ENCODE measurements at regions not wholly inside any gene's neighbourhood (a gene's known extent, or its start where the extent isn't known, plus 50 kb on each side); places are given as distances from the start of the nearest gene placed in this dataset.

DNA sequence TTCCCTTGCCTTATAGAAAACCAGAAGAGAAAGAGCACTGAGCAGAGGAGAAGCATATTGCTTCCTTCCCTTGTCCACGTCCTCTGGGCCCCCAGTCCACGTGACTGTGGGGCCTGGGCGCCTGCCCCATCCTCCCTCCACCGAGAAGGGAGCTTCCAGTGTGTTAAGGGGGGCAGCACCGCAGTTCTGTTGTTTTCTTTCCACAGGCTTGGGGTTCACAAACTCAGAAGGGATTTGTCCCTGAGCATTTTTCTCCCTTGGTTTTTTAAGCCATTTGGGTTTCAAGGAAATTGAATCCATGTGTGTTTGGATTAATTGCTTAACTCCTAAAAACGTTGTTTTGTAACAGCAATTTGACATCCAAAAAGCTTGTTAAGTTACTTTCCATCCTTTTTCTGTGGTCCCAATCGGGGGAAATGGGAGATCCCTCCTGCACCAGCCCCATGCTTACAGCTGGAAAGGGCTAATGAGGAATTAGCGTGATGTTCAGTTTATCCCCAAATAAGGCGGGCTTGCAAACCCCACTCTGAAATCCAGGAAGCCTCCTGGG lies 347.5 kb upstream of the TNRC6C start (continued):
- TF ChIP-seq SP3 (tag by site-specific recombination; IDR thresholded peaks at IDR 0.05) (no peak), ZBTB21 (tag by site-specific recombination; IDR thresholded peaks at IDR 0.05) (no peak), ZNF184 (tag by site-specific recombination; IDR thresholded peaks at IDR 0.05) (no peak), ZNF529 (tag by site-specific recombination; IDR thresholded peaks at IDR 0.05; ENCODE audit: insufficient replicate concordance) (no peak), ZNF792 (tag by site-specific recombination; IDR thresholded peaks at IDR 0.05) (no peak), ZNF600 (tag by site-specific recombination; IDR thresholded peaks at IDR 0.05) (no peak), ZNF629 (tag by site-specific recombination; IDR thresholded peaks at IDR 0.05) (no peak), ZNF350 (tag by site-specific recombination; IDR thresholded peaks at IDR 0.05) (no peak), ZNF561 (tag by site-specific recombination; IDR thresholded peaks at IDR 0.05; ENCODE audit: borderline replicate concordance) (no peak), ZNF10 (tag by site-specific recombination; IDR thresholded peaks at IDR 0.05) (no peak), GLI2 (tag by site-specific recombination; IDR thresholded peaks at IDR 0.05; ENCODE audit: borderline replicate concordance, low read depth) (no peak)
- TF ChIP-seq, protein P1, sequence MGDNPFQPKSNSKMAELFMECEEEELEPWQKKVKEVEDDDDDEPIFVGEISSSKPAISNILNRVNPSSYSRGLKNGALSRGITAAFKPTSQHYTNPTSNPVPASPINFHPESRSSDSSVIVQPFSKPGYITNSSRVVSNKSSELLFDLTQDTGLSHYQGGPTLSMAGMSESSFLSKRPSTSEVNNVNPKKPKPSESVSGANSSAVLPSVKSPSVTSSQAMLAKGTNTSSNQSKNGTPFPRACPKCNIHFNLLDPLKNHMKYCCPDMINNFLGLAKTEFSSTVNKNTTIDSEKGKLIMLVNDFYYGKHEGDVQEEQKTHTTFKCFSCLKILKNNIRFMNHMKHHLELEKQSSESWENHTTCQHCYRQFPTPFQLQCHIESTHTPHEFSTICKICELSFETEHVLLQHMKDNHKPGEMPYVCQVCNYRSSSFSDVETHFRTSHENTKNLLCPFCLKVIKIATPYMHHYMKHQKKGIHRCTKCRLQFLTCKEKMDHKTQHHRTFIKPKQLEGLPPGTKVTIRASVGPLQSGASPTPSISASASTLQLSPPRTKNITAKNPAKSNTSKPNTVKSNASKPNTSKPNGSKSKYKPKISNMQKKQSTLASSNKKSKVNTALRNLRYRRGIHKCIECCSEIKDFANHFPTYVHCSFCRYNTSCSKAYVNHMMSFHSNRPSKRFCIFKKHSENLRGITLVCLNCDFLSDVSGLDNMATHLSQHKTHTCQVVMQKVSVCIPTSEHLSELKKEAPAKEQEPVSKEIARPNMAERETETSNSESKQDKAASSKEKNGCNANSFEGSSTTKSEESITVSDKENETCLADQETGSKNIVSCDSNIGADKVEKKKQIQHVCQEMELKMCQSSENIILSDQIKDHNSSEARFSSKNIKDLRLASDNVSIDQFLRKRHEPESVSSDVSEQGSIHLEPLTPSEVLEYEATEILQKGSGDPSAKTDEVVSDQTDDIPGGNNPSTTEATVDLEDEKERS (tag by site-specific recombination; IDR thresholded peaks at IDR 0.05): no peak
- TF ChIP-seq, protein P2, sequence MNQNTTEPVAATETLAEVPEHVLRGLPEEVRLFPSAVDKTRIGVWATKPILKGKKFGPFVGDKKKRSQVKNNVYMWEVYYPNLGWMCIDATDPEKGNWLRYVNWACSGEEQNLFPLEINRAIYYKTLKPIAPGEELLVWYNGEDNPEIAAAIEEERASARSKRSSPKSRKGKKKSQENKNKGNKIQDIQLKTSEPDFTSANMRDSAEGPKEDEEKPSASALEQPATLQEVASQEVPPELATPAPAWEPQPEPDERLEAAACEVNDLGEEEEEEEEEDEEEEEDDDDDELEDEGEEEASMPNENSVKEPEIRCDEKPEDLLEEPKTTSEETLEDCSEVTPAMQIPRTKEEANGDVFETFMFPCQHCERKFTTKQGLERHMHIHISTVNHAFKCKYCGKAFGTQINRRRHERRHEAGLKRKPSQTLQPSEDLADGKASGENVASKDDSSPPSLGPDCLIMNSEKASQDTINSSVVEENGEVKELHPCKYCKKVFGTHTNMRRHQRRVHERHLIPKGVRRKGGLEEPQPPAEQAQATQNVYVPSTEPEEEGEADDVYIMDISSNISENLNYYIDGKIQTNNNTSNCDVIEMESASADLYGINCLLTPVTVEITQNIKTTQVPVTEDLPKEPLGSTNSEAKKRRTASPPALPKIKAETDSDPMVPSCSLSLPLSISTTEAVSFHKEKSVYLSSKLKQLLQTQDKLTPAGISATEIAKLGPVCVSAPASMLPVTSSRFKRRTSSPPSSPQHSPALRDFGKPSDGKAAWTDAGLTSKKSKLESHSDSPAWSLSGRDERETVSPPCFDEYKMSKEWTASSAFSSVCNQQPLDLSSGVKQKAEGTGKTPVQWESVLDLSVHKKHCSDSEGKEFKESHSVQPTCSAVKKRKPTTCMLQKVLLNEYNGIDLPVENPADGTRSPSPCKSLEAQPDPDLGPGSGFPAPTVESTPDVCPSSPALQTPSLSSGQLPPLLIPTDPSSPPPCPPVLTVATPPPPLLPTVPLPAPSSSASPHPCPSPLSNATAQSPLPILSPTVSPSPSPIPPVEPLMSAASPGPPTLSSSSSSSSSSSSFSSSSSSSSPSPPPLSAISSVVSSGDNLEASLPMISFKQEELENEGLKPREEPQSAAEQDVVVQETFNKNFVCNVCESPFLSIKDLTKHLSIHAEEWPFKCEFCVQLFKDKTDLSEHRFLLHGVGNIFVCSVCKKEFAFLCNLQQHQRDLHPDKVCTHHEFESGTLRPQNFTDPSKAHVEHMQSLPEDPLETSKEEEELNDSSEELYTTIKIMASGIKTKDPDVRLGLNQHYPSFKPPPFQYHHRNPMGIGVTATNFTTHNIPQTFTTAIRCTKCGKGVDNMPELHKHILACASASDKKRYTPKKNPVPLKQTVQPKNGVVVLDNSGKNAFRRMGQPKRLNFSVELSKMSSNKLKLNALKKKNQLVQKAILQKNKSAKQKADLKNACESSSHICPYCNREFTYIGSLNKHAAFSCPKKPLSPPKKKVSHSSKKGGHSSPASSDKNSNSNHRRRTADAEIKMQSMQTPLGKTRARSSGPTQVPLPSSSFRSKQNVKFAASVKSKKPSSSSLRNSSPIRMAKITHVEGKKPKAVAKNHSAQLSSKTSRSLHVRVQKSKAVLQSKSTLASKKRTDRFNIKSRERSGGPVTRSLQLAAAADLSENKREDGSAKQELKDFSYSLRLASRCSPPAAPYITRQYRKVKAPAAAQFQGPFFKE (tag by site-specific recombination; IDR thresholded peaks at IDR 0.05; ENCODE audit: borderline replicate concordance): no peak

DNA sequence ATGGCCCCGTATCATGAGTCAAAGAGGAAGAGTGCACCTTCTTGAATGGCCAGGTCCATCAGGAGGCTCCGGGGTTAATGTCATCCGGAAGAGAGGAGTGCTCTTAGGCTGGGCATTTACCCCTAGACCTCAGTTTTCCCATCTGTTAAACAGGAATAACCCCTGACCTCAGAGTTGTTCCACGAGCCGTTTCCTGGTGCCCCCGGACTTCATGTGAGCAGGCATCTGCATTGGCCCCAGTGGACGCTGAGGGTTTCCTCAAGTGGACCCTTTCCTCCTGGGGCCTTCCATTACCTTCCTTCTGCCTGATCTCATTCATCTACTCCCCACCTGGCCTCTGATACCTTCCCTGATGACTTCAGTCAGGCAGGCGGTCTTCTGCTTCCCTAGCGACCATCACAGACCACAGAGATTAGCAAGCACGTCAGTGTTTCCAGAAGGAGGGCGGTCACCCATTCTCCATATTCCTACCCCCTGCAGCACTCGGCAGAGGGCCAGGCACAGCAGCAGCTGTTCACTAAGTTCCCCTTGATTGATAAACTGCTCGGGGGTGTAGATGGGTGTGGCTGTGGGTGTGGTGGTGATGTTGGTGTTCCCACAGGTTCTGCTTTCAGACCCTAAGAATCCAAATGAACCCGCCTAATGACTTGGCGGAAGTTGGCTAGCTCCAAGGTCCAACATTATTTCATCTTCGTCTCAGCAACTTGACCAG lies 346.6 kb upstream of the TNRC6C start:
- POLR2A ChIA-PET: no interaction called here
- no peak overlapping the region for H3K4me3 ChIP-seq (ENCODE audit: low read depth, low read length)
- CTCF ChIA-PET: interaction anchor here (1.0 kb wide), 1 partner anchor 30 kb away, joined by 3 read pairs; no protein-coding TSS in a partner anchor
- no peaks in the 10 kb centered on the region for H3K36me3 ChIP-seq (ENCODE audit: control insufficient read depth in 2 of 2, insufficient read depth in 1 of 2, low read length in 2 of 2)
- H3K27ac ChIP-seq (ENCODE audit: extremely low read depth, low read depth, low read length): no peak overlapping the region
- no peak for TF ChIP-seq ZNF2 (tag by site-specific recombination; IDR thresholded peaks at IDR 0.05)
- H3K4me1 ChIP-seq (ENCODE audit: control insufficient read depth, insufficient read depth, low read length): no peaks in the 10 kb centered on the region
- H3K9me3 ChIP-seq (ENCODE audit: control insufficient read depth, insufficient read depth, low read depth, low read length): no peaks in the 10 kb centered on the region

DNA sequence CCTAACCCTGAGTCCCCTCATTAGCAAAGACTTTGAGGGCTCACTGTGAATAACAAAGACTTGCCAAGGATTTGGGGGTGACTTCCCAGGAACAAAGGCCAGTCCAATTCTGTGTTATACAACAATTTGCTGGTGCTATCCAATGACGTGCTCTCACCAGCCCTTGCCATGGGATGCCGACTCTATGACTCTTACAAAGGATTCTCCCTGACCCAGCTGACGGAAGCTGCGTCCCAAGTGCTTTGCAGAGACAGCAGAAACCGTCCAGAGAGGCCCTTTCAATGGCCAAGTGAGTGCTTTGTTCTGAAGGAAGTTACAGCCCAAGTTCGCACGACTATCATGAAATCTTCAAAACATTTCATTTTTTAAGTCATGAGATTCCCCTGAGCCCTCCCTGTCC lies 345.3 kb upstream of the TNRC6C start:
- POLR2A ChIA-PET: no interaction called here
- TF ChIP-seq, protein P3, sequence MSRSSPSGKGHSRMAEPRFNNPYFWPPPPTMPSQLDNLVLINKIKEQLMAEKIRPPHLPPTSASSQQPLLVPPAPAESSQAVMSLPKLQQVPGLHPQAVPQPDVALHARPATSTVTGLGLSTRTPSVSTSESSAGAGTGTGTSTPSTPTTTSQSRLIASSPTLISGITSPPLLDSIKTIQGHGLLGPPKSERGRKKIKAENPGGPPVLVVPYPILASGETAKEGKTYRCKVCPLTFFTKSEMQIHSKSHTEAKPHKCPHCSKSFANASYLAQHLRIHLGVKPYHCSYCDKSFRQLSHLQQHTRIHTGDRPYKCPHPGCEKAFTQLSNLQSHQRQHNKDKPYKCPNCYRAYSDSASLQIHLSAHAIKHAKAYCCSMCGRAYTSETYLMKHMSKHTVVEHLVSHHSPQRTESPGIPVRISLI (tag by site-specific recombination; IDR thresholded peaks at IDR 0.05): no peak
- TF ChIP-seq ZNF19 (tag by site-specific recombination; IDR thresholded peaks at IDR 0.05; ENCODE audit: low read depth) (no peak), ZNF138 (tag by site-specific recombination; IDR thresholded peaks at IDR 0.05; ENCODE audit: borderline replicate concordance) (no peak), ZNF311 (tag by site-specific recombination; IDR thresholded peaks at IDR 0.05; ENCODE audit: borderline replicate concordance) (no peak), ZNF302 (tag by site-specific recombination; IDR thresholded peaks at IDR 0.05; ENCODE audit: low read depth) (no peak), ZNF10 (tag by site-specific recombination; IDR thresholded peaks at IDR 0.05) (no peak)
- TF ChIP-seq, protein P4, sequence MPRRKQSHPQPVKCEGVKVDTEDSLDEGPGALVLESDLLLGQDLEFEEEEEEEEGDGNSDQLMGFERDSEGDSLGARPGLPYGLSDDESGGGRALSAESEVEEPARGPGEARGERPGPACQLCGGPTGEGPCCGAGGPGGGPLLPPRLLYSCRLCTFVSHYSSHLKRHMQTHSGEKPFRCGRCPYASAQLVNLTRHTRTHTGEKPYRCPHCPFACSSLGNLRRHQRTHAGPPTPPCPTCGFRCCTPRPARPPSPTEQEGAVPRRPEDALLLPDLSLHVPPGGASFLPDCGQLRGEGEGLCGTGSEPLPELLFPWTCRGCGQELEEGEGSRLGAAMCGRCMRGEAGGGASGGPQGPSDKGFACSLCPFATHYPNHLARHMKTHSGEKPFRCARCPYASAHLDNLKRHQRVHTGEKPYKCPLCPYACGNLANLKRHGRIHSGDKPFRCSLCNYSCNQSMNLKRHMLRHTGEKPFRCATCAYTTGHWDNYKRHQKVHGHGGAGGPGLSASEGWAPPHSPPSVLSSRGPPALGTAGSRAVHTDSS (tag by site-specific recombination; IDR thresholded peaks at IDR 0.05): no peak
- no peak overlapping the region for H3K27ac ChIP-seq (ENCODE audit: extremely low read depth, low read depth, low read length)
- H3K4me1 ChIP-seq (ENCODE audit: control insufficient read depth, insufficient read depth, low read length): no peaks in the 10 kb centered on the region
- H3K9me3 ChIP-seq (ENCODE audit: control insufficient read depth, insufficient read depth, low read depth, low read length): no peaks in the 10 kb centered on the region
- H3K4me3 ChIP-seq (ENCODE audit: low read depth, low read length): no peak overlapping the region
- CTCF ChIA-PET: no interaction called here
- no peaks in the 10 kb centered on the region for H3K36me3 ChIP-seq (ENCODE audit: control insufficient read depth in 2 of 2, insufficient read depth in 1 of 2, low read length in 2 of 2)
